HAP-1 (cell line): ENCODE measurements at regions not wholly inside any gene's neighbourhood (a gene's known extent, or its start where the extent isn't known, plus 50 kb on each side); places are given as distances from the start of the nearest gene placed in this dataset.

ENCODE experiments used
- DNase-seq, 2 experiments: peaks; one replicate each; pipeline ENCODE4 v3.0.0-alpha.2; 2016 to 2020; ENCODE audit warnings: low spot score in 2 of 2
- H3K27me3 ChIP-seq: fragments of 250-450 bp; sonication (Bioruptor Pico); 2 replicates; pipeline ENCODE4 v1.5.1; 2020; ENCODE audit warnings: low read depth, mild to moderate bottlenecking, moderate library complexity
- H3K36me3 ChIP-seq: fragments of 250-450 bp; sonication (Bioruptor Pico); replicated peaks from 2 replicates; pipeline ENCODE4 v1.5.1; 2020; ENCODE audit warnings: mild to moderate bottlenecking
- H3K4me1 ChIP-seq: fragments of 250-450 bp; sonication (Bioruptor Pico); 2 replicates; pipeline ENCODE4 v1.5.1; 2020; ENCODE audit warnings: mild to moderate bottlenecking
- H3K4me3 ChIP-seq: fragments of 250-450 bp; sonication (Bioruptor Pico); 2 replicates; pipeline ENCODE4 v1.5.1; 2020; ENCODE audit warnings: mild to moderate bottlenecking, moderate library complexity
- H3K9me3 ChIP-seq: fragments of 250-450 bp; sonication (Bioruptor Pico); 2 replicates; pipeline ENCODE4 v1.5.1; 2020; ENCODE audit warnings: mild to moderate bottlenecking, moderate library complexity
- in situ Hi-C: fragments of 300-500 bp; cut with MboI; formaldehyde crosslinking; loops from 3 replicates; pipeline ENCODE4 v1.14.3; 2020; ENCODE audit warnings: low sequenced_read_pairs, inconsistent platforms, mixed read lengths

DNA sequence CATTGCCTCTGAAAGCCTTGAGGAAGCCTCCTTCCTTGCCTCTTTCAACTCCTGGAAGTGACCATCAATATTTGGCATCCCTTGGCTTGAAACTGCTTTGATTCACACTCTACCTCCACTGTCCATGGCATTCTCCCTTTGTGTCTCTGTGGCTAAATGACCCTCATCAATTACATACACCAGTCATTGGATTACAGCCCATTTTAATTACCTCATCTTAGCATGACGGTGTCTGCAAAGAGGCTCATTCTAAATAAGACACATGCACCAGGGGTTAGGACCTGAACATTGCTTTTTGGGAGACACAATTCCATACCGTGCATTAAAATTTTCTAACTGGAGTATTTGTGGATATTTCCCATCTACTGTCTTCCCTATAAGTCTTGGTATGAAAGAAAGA lies 60.7 kb upstream of the FAM9A start:
- no peak for DNase-seq
- Histone ChIP-seq H3K36me3 (no peaks in the 10 kb centered on the region), H3K4me1 (no peaks in the 10 kb centered on the region), H3K9me3 (no peaks in the 10 kb centered on the region), H3K4me3 (no peak overlapping the region), H3K27me3 (no peaks in the 10 kb centered on the region)
- in situ Hi-C loops: no loop called here

DNA sequence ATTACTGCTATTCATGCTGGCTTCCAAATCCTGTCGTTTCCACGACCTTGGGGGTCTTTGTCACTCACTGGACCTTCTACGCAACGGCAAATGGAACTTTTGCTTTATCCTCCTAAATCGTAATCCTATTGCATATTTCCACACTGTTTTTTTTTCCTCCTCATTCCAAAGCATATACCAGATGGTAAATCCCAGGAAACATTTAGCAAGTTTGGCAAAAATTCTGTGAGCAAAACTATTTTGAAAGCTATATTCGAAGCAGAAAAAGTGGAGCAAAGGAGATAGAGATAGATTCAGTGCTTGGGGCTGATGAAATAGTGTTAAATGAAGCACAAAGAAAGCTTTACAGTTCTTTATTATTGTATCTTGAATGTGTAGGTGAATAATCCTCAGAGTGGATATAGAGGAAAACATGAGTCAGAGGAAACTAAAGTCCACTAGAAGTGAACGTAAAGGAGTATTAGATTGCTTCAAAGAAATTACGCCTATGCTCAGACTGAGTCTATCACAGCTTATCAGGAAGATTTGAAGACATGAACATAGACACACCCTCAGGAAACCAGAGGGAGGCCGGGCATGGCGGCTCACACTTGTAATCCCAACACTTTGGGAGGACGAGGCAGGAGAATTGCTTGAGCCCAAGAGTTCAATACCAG lies 50.2 kb upstream of the FAM9A start:
- H3K4me1 ChIP-seq: no peaks in the 10 kb centered on the region
- no peaks in the 10 kb centered on the region for H3K27me3 ChIP-seq
- no peak overlapping the region for H3K4me3 ChIP-seq
- in situ Hi-C loops: no loop called here
- H3K36me3 ChIP-seq: no peaks in the 10 kb centered on the region
- no peaks in the 10 kb centered on the region for H3K9me3 ChIP-seq
- no peak for DNase-seq
